HG03095 (cell line): ENCODE measurements at regions not wholly inside any gene's neighbourhood (a gene's known extent, or its start where the extent isn't known, plus 50 kb on each side); places are given as distances from the start of the nearest gene placed in this dataset.

ENCODE experiments used
- ATAC-seq: cut with Tn5 transposase; IDR thresholded peaks from one replicate; pipeline ENCODE4 v1.9.1; 2021; ENCODE audit warnings: moderate library complexity; ENCODE audit not compliant: unreplicated experiment

DNA sequence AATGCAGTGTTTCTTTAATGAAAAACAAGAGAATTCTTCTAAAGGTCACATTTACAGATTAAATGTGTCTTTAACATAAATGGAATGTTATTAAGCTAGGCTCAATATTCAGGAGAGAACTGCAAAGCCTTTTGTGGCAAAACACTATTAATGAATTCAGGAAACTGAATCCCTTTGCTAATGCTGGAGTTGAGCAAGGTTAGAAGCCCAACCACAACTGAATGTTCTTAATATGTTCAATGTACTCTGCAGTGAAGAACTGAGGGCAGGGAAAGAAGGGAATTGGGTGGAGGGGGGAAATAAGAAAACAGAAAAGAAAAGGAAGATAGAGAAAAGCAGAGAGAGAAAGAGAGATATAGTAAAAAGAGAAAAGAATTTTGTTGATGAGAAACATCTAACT lies 276.7 kb upstream of the TMEM161B start:
- no peak for ATAC-seq

DNA sequence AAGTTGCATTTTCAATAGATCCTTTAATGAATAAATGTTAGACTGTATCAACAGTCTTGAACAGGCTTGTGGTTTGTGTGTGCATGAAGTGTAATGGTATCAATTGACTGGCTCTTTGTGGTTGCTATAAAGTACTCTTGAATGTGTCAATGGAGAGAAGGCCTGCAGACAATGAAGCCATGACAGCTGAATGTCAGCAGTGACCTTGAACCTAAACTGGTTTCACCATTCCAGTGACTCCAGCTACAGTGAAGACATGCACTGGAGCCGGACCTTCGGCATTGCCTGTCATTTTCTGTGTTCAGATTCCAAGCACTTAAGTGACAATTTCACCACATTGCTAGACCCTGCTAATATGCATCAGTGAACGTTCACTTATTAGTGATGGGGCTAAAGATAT lies 276.0 kb upstream of the TMEM161B start:
- ATAC-seq, result no peak

DNA sequence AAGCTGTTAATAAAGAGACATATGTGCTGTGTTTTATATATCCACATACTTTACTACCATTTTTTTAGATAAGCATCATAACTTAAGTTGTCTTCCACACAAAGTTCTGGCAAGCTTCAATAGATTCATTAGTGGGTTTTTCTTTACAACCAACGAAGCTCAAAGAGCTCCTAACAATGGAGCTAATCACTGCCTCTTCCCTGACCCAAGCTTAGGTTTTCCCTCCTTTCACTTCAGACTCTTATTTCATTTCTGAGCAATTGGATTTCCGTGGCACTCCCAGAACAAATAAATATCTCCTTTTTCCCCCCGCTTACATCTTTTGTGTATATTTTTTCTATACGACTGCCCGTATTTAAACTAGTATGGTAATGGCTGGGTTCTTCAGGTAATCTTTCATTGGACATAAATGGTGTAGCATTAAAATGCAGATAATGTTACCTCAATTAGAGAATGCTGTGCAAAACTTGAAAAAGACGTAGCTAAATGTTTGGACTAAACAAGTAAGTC lies 275.5 kb upstream of the TMEM161B start:
- ATAC-seq, result no peak

DNA sequence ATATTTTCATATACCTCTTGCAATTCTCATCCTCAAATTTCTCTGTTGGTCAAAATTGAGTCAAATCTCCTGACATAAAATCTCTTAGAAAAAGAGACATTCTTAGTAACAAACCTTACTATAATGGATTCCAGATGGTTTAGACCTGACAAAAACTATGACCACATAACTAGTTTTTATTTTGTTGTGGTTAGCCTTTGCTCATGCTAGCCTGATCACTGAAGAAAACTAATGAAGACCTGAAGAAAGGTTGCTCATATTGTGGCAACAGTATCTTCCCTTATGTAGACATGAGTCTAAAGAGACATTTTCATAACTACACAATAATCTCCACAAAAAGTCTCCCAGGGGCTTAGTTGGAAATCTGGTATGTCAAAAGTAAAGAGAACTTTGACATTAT lies 274.1 kb upstream of the TMEM161B start:
- no peak for ATAC-seq

DNA sequence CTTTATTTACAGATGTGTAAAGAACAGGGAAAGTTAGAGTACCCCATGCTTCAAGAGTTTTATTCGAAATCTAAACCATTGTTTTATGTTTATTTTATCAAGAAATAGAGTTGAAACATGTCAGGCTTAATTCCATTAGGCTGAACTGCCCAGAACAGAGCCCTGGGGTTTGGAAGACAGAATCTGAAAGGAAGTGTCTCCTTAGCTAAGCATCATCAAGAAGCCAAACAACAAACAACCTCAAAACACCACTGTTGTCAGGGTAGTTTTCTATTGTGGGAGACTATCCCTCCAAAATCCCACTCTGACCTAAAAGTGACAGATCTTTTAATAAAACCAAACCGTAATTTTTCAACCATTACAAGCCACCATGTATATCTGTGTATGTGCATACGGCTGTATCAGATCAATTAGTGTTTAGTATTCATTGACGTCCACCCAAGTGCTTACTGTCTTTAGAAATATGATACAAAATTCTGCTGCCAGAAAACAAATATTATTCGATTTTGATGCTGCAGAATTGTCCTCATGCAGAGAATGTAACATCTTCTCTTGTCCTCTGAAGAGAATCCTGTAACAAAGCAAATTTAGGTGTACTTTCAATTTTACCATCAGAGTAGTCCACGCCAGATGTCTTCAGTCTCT lies 271.9 kb upstream of the TMEM161B start:
- ATAC-seq, result no peak

DNA sequence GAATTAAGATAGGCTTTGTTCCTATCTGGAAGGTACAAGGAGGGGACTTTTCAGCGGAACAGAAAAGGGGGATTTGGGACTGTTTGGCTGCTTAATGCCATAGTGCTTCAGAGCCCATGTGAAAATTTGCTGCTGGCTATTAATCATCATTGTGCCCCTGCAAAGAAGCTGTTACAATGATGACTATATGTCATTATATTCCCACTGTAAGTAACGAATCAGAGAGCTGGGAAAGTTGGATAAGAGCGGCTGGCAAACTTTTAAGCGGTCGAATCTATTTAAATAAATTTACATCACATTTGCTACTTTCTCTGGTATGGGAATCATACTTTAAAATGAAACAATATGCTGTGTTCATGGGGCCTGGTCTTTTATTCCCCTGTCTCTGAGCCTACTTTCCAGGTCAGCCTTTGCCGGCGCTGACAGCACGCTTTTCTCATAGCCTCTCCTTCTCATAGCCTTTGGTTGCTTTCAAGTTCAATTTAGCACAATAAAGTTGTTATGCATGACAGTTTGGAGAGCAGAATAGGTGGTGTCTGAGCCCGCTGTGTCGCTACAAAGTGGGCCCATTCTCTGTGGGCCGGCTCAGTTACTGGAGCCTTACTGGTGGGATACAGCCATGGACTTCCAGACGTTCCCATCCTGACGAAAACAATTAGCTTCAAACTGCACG lies 271.2 kb upstream of the TMEM161B start:
- ATAC-seq, result no peak

DNA sequence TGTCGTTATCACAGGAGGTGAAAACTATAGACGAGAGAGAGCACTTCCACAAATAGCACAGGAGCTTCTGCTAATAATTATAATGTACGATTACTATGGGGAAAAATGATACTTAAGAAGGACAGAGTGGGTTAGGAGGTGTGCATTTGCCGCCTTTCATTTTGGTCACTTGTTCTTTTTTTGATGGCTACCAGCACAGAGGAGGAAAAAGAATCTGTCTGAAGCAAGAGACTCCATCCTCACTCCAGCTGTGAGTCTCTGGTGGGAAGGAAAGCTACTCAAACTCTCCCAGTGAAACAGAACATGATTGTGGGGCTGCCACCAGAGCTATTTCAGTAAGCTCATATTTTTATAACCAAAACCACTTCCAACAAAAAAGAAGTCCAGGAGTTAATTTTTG lies 270.4 kb upstream of the TMEM161B start:
- ATAC-seq, result no peak

DNA sequence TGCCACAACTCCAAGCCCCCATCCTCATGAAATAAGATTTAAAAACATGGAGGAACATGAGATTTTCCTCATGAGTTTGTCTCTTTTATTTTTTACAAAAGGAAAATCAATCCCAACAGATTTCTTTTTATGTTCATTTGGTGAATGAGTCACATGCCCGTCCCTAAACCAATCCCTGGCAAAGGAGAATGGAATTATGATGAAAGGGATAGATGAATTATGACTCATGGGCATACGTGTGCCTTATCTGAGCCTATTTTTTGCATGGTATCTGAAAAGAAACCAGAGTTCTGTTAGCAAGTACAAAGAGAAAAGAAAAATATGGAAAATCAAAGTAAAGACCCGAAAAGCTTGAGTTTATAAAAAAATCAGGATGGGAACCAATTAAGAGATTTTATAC lies 267.5 kb upstream of the TMEM161B start:
- ATAC-seq, result no peak

DNA sequence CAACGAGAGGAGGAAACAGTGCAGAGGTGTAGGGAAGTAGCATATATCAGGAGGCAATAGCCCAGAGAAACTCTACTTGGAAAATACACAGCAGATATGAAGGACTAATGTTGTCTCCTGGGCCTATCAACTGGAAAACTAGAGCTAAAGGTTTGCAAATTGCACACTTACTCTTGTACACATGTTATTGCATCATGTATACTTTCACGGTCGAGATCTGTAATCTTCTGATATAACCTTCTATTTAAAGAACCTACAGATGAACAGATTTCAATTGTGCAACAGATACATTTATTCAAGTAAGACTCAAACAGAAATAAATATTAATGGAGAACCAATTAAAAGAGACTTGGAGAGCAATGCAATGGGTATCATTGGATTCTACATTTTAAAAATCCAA lies 256.3 kb upstream of the TMEM161B start:
- ATAC-seq, result no peak

DNA sequence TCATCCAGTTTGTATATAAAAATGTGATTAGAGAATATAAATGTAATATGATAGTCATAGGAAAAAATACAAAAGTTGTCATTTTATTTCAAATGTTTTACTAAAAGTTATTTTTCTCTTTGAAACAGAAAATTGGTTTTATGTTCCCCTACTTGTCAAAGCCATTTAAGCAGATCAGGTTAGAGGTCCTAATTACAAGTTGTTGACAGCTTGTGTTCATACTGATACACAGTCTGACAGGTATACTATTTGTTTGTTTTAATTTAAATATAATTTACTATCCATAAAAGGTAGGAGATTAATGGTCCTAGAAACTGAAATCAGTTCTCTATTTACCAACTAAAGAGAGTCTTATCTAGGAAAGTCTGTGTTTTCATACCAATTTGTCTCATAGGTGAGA lies 250.4 kb upstream of the TMEM161B start:
- ATAC-seq, result no peak

DNA sequence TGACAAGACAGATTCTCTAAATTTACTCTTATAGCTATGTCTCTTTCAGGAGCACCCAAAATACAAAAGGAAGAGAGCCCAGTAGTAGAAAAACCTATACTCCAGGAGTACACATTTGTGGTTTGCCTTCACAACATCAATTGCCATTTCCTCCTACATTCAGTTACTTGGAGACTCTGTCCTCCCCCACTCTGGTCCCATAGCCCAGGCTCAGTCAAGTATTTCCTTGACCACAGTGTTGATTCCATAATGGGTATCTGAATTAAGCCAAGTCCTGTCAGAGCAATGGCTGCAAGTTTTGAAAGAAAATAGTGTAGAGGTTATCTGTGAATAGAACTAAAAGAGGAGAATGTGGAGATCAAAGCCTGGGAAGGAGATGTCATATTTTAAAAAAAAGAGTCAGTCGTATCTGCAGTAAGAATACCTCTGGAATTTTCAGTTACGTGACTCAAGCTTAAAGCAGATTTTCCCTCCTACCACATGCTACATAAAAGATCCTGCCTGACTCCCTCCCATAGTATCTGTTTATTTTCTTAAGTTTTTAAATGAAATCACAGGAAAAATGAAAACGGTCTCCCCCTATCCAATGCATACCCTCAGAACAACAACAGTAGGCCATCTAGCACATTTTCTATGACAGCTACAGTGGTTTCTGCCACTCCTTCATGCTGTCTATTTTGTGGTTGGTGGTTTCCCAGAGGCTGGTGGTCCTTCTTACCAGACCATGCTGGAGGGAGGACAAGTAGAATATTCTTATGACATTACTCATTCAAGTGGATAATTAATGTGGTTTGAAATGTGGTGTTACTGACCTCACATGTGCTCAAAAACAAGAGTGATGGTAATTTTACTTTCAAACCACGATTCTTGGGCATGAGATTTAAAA lies 249.7 kb upstream of the TMEM161B start:
- ATAC-seq, result no peak

DNA sequence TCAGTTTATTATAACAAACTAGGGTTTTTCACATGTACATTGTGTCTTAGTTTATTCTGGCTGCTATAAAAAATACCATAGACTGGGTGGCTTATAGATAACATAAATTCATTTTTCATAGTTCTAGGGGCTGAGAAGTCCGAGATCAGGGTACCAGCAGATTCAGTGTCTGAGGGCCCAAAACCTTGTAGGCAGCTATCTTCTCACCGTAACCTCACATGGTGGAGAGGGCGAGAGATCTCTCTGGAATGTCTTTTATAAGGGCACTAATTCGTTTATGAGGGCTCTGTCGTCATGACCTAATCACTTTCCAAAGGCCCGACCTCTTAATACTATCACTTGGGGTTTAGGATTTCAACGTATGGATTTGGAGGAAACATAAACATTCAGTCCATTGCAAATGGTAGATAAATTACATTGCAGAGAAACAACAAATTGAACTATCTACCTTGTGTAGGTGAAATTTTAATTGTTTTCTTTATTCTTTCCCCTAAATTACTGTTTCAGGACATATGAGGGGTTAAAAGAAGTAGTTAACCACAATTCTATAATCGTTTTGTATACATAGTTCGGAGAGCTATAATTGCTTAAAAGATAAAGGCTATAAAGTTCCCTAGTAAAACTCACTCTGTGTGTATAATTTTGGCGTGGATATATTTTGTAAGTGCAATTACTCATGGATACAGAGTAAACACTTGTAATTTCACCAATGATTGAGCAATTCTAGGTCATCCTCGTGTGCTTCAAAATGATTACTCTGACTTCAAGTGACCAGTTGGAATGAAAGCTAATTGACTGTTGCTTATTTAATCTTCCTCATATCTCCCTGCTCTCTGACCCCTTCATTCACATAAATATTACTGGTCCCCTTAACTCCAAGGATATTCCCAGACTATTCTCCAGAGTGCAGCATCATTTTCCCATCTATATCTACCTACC lies 247.5 kb upstream of the TMEM161B start:
- no peak for ATAC-seq

DNA sequence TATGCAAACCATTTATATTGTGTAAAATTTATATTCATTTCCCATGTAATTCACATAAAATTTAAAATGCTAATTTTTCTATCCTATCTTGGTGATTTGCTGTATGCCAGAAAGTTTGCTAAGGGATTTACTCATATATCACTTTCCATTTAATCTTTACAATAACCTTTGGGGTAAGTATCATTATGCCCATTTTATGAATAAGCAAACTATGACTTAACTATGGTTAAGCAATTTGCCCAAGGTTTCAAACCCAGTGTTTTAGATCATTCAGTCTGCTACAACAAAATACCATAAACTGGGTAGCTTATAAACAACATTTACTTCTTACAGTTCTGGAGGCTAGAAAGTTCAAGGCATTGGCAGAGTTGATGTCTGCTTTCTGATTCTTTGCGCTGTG lies 246.4 kb upstream of the TMEM161B start:
- no peak for ATAC-seq

DNA sequence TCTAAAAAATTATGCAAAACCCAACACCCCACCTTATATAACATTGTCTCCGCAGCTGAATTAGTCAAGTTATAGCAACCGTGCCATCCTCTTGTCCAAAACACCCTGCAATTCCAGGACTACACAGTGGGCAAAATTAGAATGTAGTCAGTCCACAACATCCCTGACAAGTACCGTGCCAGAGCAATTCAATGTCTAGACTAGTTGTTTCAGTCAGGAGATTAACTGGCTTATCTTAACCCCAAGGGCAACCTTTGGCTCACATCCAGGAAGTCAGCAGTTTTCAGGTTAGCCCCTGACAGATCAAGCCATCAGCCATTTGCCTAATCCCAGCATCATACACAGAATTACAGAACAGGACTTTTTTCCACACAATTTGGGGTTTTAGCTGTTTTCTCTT lies 240.8 kb upstream of the TMEM161B start:
- no peak for ATAC-seq

DNA sequence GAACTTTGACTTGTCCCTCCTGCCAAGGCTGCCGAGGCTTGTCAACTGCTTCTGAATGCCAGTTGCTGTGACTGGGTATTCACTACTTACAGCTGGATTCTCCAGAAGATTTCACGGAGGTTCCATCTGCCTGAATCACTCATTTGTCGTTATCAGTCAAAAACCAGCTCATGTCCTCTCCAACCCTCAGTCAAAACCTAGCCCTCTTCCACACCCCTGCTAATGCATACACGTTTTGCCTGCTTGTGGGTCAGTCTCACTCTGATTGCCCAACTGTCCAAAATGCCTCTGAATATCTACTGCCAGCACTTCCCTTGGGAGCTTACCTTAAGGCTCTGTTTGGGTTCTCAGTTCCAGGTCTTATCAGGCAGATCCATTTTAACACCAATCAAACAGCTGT lies 238.6 kb upstream of the TMEM161B start:
- ATAC-seq, result no peak

DNA sequence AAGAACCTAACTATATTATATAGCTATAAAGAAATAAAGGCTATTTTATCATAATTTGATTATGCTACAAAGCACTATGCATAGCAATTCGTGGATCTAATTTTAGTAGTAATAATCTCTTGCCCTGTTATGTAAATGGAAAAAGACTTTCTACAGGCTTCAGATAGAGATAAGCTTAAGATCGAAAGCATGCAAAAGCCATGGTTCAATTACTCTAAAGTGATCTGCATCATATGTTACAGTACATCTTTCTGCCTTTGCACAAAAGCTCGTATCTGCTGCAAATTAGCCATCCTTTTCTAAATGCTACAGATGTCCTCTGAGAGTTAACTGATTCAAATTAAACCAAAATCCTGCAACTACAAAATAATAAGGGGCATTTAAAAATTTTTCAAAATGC lies 234.8 kb upstream of the TMEM161B start:
- ATAC-seq, result no peak

DNA sequence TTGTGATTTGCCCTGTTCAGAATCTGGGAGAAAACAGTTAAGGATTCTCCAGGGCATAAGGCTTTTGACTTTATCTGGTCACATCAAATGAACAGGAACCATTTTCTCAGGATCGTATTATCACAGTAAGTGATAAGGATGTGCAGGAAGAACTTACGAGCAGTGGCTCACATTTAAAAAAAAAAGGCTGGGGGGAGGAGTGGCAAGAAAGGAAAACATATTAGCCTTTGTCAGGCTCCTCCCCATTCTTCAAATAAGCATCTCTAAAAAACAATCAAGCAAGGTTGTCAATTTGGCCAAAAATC lies 234.3 kb upstream of the TMEM161B start:
- peak; percentile 12 for ATAC-seq

DNA sequence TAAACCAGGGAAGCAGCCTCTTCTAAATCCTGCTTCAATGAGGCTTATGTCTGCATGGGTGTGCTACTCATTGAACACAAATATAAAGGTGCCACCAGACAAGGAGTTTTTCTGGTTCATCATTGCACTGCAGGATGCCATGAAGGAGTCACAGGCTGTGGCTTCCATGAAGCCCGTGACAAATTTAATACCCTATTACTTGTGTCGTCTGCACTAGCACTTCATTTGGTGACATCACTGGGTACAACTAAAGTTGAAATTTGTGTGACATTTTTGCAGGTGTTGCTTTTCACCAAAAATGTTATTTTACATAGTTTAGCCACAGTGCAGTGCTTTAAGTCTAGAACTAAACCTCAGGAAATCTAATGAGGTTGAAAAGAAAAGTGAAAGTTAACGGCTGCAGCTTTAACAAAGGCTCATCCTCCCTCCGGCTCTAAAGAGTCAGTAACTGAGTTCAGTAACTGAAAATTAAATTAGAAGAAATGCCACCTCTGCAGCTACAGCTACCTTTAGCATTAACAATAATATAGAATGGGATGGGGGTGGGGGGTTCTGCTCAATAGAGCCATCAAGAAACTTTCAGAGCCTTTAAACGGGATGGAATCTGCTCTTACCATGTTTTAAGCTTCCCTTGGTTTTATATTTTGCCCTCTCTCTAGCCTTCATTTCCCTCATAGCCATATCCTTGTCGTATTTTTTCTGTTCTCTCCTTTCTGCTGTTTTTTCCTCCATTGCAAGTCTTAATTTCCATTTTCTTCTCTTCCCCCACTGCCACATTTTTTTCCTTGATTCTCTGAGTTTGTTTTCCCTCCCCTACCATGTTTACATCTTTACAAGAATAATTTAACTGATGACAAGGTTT lies 233.8 kb upstream of the TMEM161B start:
- ATAC-seq, result peak; percentile 87

DNA sequence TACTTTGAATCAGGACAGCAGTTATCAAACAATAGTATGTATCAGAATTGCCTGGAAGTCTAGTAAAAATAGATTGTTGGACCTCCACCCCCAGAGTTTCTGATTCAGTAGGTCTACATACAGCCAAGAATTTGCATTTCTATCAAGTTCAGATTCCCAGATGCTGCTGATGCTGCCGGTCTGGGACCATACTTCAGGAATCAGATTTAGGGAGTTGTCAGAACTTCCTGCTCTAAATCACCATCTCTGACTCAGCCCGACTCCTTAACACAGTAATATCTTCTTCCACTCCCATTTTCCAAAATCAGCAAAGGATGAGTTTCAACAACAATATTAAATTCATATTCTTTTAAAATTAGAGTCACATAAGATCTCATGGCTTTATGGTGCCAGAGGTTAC lies 227.2 kb upstream of the TMEM161B start:
- ATAC-seq, result no peak

DNA sequence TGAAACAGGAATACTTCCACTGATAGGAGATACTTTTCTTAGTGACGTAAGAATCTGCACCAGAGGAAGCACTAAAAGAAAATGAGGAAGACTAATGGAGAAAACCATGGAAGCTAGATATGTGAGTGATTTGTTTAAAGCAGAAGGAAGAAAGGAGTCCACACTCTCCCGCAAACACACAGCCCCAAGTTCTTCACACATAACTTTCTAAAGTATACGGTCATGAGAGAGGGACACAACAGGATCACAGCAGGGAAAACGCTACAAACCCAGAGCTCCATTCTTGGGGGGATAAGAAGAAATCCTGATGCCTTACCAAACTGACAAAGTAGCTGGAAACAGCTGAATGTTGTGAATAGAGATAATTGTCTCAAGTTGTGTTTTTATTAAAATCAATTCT lies 222.2 kb upstream of the TMEM161B start:
- no peak for ATAC-seq
